K562 (cell line): ENCODE measurements at regions not wholly inside any gene's neighbourhood (a gene's known extent, or its start where the extent isn't known, plus 50 kb on each side); places are given as distances from the start of the nearest gene placed in this dataset.

Experiments
- ATAC-seq: fragments of 200-7000 bp; cut with Tn5 transposase; 3 replicates; pipeline ENCODE4 v1.9.1; 2020; ENCODE audit warnings: moderate library complexity
- BruUV-seq: library from RNA; stranded (reverse); fragments of 400-500 nt; replicated peaks from 2 replicates; lab custom pipeline; 2021; lab: Mats Ljungman, UMichigan
- CTCF ChIA-PET: fragments of 300-600 bp; formaldehyde crosslinking; extraction: SDS; loops from one replicate; lab custom pipeline; 2021; ENCODE audit warnings: low intra/inter-chr PET ratio; lab: Yijun Ruan, JAX
- POLR2A ChIA-PET: fragments of 300-600, 350-650 bp; sonication (Branson Sonifier 250); formaldehyde crosslinking; extraction: SDS; loops from one replicate; lab custom pipeline; 2021; ENCODE audit warnings: antibody characterized with exemption, inconsistent platforms; lab: Yijun Ruan, JAX
- DNase-seq, 4 experiments: peaks; one replicate each; pipeline versions ENCODE4 v3.0.0 to v3.0.0-alpha.2; 2011 to 2018; ENCODE audit warnings: low spot score in 3 of 4, mixed read lengths in 3 of 4; ENCODE audit errors: extremely low read depth in 1 of 4
- FAIRE-seq: peaks from 2 replicates; lab custom pipeline; 2011; peaks lifted over from hg19 to GRCh38; lab: Jason Lieb, UNC
- H2AFZ ChIP-seq: 2 replicates; pipeline ENCODE4 v1.6.0; 2011; ENCODE audit warnings: low read depth, low read length, control low read depth, inconsistent platforms
- H3K27ac ChIP-seq: fragments of 200-600 bp; 3 replicates; pipeline ENCODE4 v1.8.0; 2011; ENCODE audit warnings: low read depth, mild to moderate bottlenecking, control low read depth, inconsistent platforms, low read length, moderate library complexity, mixed read lengths; ENCODE audit errors: extremely low read depth
- H3K27me3 ChIP-seq, 2 experiments: fragments of 300-600 bp in 1 of 2; 2 replicates in 1 of 2; 3 replicates in 1 of 2; pipeline versions ENCODE4 v1.6.0 to v1.8.0; 2011; ENCODE audit warnings: inconsistent platforms in 2 of 2, low read length in 2 of 2, mild to moderate bottlenecking in 1 of 2, mixed read lengths in 1 of 2, moderate library complexity in 1 of 2; ENCODE audit not compliant: control insufficient read depth in 2 of 2, insufficient read depth in 2 of 2
- H3K36me3 ChIP-seq: fragments of 300-600 bp; 3 replicates; pipeline ENCODE4 v1.8.0; 2011; ENCODE audit warnings: mild to moderate bottlenecking, low read length, inconsistent platforms; ENCODE audit not compliant: control insufficient read depth, insufficient read depth
- H3K4me1 ChIP-seq, 2 experiments: fragments of 200-600 bp in 1 of 2; replicated peaks in 1 of 2; 2 replicates in 1 of 2; 3 replicates in 1 of 2; pipeline versions ENCODE4 v1.5.1 to v1.8.0; 2011; ENCODE audit warnings: inconsistent platforms in 2 of 2, low read length in 2 of 2, mild to moderate bottlenecking in 1 of 2, mixed read lengths in 1 of 2, moderate library complexity in 1 of 2; ENCODE audit not compliant: control insufficient read depth in 2 of 2, insufficient read depth in 2 of 2
- H3K4me2 ChIP-seq: 2 replicates; pipeline ENCODE4 v1.6.1; 2011; ENCODE audit warnings: low read length, control low read depth, inconsistent platforms, mixed read lengths; ENCODE audit not compliant: insufficient read depth
- H3K4me3 ChIP-seq: fragments of 200-600 bp; sonication (generic), shearing (Covaris generic); 2 replicates; pipeline ENCODE4 v1.5.1; 2016; ENCODE audit warnings: control low read depth, inconsistent platforms
- H3K79me2 ChIP-seq: fragments of 200-600 bp; 3 replicates; pipeline ENCODE4 v1.8.0; 2011; ENCODE audit warnings: low read length, inconsistent platforms; ENCODE audit not compliant: control insufficient read depth, insufficient read depth
- H3K9ac ChIP-seq, 2 experiments: 2 replicates each; pipeline versions ENCODE4 v1.6.0 to v1.6.1; 2011; ENCODE audit warnings: low read depth in 2 of 2, low read length in 2 of 2, control low read depth in 1 of 2, inconsistent platforms in 1 of 2, mild to moderate bottlenecking in 1 of 2, mixed read lengths in 1 of 2; ENCODE audit not compliant: insufficient read depth in 1 of 2
- H3K9me1 ChIP-seq: one replicate; pipeline ENCODE4 v1.6.0; 2011; ENCODE audit warnings: inconsistent platforms, mild to moderate bottlenecking, low read length, moderate library complexity; ENCODE audit not compliant: control insufficient read depth, insufficient read depth
- H3K9me3 ChIP-seq: replicated peaks from 2 replicates; pipeline ENCODE4 v1.5.1; 2011; ENCODE audit warnings: low read depth, low read length, inconsistent platforms; ENCODE audit not compliant: control insufficient read depth, insufficient read depth
- H4K20me1 ChIP-seq: replicated peaks from 2 replicates; pipeline ENCODE4 v1.6.1; 2011; ENCODE audit warnings: low read length, inconsistent platforms, mixed read lengths; ENCODE audit not compliant: control insufficient read depth, insufficient read depth
- ATF4 ChIP-seq: fragments of 450-650 bp; formaldehyde crosslinking; IDR thresholded peaks from 2 replicates; pipeline ENCODE4 v1.4.0; 2022; ENCODE audit warnings: mild to moderate bottlenecking, moderate library complexity
- HOMEZ ChIP-seq: fragments of 250-450 bp; sonication (Bioruptor Pico); IDR thresholded peaks from 2 replicates; pipeline ENCODE4 v1.4.0; 2020; ENCODE audit warnings: mild to moderate bottlenecking, moderate library complexity
- MAX ChIP-seq: sonication (generic); formaldehyde crosslinking; IDR thresholded peaks from 2 replicates; pipeline ENCODE4 v1.9.0; 2022; ENCODE audit warnings: mild to moderate bottlenecking, missing genetic modification reagents
- MNT ChIP-seq, 2 experiments: fragments of 450-650 bp; conservative IDR thresholded peaks; 2 replicates each; pipeline ENCODE4 v1.6.1; 2017; ENCODE audit warnings: mild to moderate bottlenecking in 2 of 2, moderate library complexity in 2 of 2
- RNF219 ChIP-seq: fragments of 250-450 bp; sonication (Bioruptor Pico); IDR thresholded peaks from 2 replicates; pipeline ENCODE4 v1.5.0; 2022; ENCODE audit warnings: mild to moderate bottlenecking
- SAFB2 ChIP-seq: fragments of 200-400 bp; formaldehyde crosslinking; IDR thresholded peaks from 2 replicates; pipeline ENCODE4 v1.6.1; 2018; ENCODE audit warnings: borderline replicate concordance, low read length, low read depth, moderate library complexity; ENCODE audit not compliant: severe bottlenecking
- TRIM25 ChIP-seq: fragments of 450-650 bp; IDR thresholded peaks from 2 replicates; pipeline ENCODE4 v1.7.0; 2016; ENCODE audit warnings: borderline replicate concordance
- USF1 ChIP-seq: sonication (generic); formaldehyde crosslinking; IDR thresholded peaks from 2 replicates; pipeline ENCODE4 v1.9.0; 2022; ENCODE audit warnings: mild to moderate bottlenecking, missing genetic modification reagents
- ZNF551 ChIP-seq: fragments of 250-450 bp; sonication (Bioruptor Pico); IDR thresholded peaks from 2 replicates; pipeline ENCODE4 v1.5.0; 2021; ENCODE audit warnings: mild to moderate bottlenecking, moderate library complexity
- whole genome bisulfite sequencing: fragments of 100-300 bp; shearing (Covaris generic); methylation state at CpG from one replicate; pipeline ENCODE4 v1.1.6; 2016; ENCODE audit warnings: low coverage, mixed read lengths; ENCODE audit not compliant: insufficient coverage; ENCODE audit errors: missing lambda C conversion rate; 5-methylcytosine and 5-hydroxymethylcytosine counted together
- in situ Hi-C: fragments of 300-500 bp; cut with MboI; formaldehyde crosslinking; loops from 4 replicates; pipeline ENCODE4 v1.15.0; 2018; ENCODE audit warnings: inconsistent platforms, mixed read lengths
- intact Hi-C: fragments of 100-400 bp; cut with micrococcal nuclease; formaldehyde crosslinking; loops from 2 replicates; pipeline ENCODE4 v1.14.2; 2022

GRCh38 chr10:107577221-107577620 lies 412.7 kb upstream of the SORCS1 start (continued):
- TF ChIP-seq HOMEZ (no peak), RNF219 (CRISPR knock-in tag) (no peak), MAX (CRISPR knock-in tag) (no peak), MNT (conservative IDR thresholded peaks at IDR 0.05) (no peak)

- H3K79me2 ChIP-seq: no peaks in the 10 kb centered on the region
- intact Hi-C loops (no loop called here), in situ Hi-C loops (no loop called here)
- CTCF ChIA-PET: no interaction called here
- BruUV-seq: no TSS peak
- H4K20me1 ChIP-seq: no peaks in the 10 kb centered on the region
- WGBS: 0% methylated on average over 2 of the region's 2 CpGs
- H3K4me2 ChIP-seq: no peak overlapping the region
- POLR2A ChIA-PET: no interaction called here
- no peaks in the 10 kb centered on the region for H3K9me3 ChIP-seq
- no peaks in the 10 kb centered on the region for H3K36me3 ChIP-seq
- H3K27me3 ChIP-seq: no peaks in the 10 kb centered on the region
- no peaks in the 10 kb centered on the region for H3K4me1 ChIP-seq
- no peak overlapping the region for H3K27ac ChIP-seq
- DNase-seq: no peak
- ATAC-seq: no peak
- no peak overlapping the region for H3K4me3 ChIP-seq
- H3K9me1 ChIP-seq: no peaks in the 10 kb centered on the region
- no peak overlapping the region for H3K9ac ChIP-seq
- no peak for FAIRE-seq
- no peak overlapping the region for H2AFZ ChIP-seq
- TF ChIP-seq ATF4 (CRISPR knock-in tag): no peak
- TF ChIP-seq SAFB2: no peak
- no peak for TF ChIP-seq TRIM25
- no peak for TF ChIP-seq USF1
- TF ChIP-seq ZNF551 (CRISPR knock-in tag): no peak
These were observed 412.2 kb upstream of the SORCS1 start for GRCh38 chr10:107576746-107577145.
